PC-3 (cell line): ENCODE measurements at regions not wholly inside any gene's neighbourhood (a gene's known extent, or its start where the extent isn't known, plus 50 kb on each side); places are given as distances from the start of the nearest gene placed in this dataset.

Experiments used
- CTCF ChIP-seq: fragments of 300-600 bp; sonication (generic); conservative IDR thresholded peaks from 2 replicates; pipeline ENCODE4 v1.5.1; 2017; ENCODE audit warnings: antibody characterized with exemption, low read depth, mild to moderate bottlenecking, low read length
- EZH2 ChIP-seq: fragments of 300-600 bp; sonication (generic); IDR thresholded peaks from one replicate; pipeline ENCODE4 v1.6.1; 2017; ENCODE audit warnings: antibody characterized with exemption, mild to moderate bottlenecking, low read length; ENCODE audit not compliant: unreplicated experiment

DNA sequence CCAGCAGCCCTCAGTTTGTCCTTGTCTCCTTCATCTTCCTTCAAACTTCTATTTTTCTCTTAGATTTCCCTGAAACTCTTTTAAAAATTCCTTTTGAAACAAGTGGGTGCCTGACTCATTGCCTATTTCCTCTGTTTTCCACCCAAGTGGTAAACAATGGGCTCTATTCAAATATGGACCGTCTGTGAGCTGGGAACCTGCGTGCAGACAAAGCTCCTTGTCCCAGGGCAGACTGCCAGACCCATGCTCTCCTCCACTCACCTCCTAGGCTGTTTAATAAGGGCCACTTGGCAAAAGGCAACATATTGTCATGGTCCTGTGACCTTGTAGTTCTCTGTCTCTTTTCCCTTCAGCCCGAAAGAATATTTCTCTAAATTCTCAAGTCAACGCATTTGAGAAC lies 332.7 kb upstream of the THBS1 start:
- TF ChIP-seq CTCF = no peak
- no peak for TF ChIP-seq EZH2
